Esophagus muscularis mucosa (tissue), 4 donors: ENCODE measurements at regions not wholly inside any gene's neighbourhood (a gene's known extent, or its start where the extent isn't known, plus 50 kb on each side); places are given as distances from the start of the nearest gene placed in this dataset.
"Not testable (repeated sequence)": the region's sequence is repeated elsewhere in the genome, so short reads cannot be mapped to it uniquely, and the experiment has no call there.

Experiments used
- DNase-seq: peaks from one replicate; pipeline ENCODE4 v3.0.0-alpha.2; 2017; ENCODE audit errors: extremely low spot score
- H3K27ac ChIP-seq, 4 donors: fragments of 200-600 bp; sonication (generic); replicated peaks in 1 of 4; 1 replicate in 3 of 4; 2 replicates in 1 of 4; pipeline ENCODE4 v1.5.1; 2016 to 2019; ENCODE audit warnings: mild to moderate bottlenecking in 1 of 4
- H3K27me3 ChIP-seq, 4 donors: fragments of 200-600 bp; sonication (generic); one replicate each; pipeline versions ENCODE4 v1.5.1 to v1.6.0; 2016 to 2019
- H3K36me3 ChIP-seq, 4 donors: fragments of 200-600 bp; sonication (generic); one replicate each; pipeline ENCODE4 v1.5.1; 2016 to 2019
- H3K4me1 ChIP-seq, 4 donors: fragments of 200-600 bp; sonication (generic); one replicate each; pipeline ENCODE4 v1.5.1; 2016 to 2019
- H3K4me3 ChIP-seq, 4 donors: fragments of 200-600 bp; sonication (generic); 1 replicate in 2 of 4; 2 replicates in 2 of 4; pipeline ENCODE4 v1.5.1; 2016 to 2019; ENCODE audit warnings: mild to moderate bottlenecking in 4 of 4, moderate library complexity in 1 of 4
- H3K9me3 ChIP-seq, 4 donors: fragments of 200-600 bp; sonication (generic); 1 replicate in 3 of 4; 2 replicates in 1 of 4; pipeline ENCODE4 v1.5.1; 2016 to 2019
- EP300 ChIP-seq: sonication (generic); formaldehyde crosslinking; IDR thresholded peaks from one replicate; pipeline ENCODE4 v1.6.1; 2017; ENCODE audit warnings: antibody characterized with exemption
- POLR2A ChIP-seq: fragments of 450-650 bp; IDR thresholded peaks from one replicate; pipeline ENCODE4 v1.6.1; 2017; ENCODE audit warnings: antibody characterized with exemption, moderate library complexity, mild to moderate bottlenecking, low read depth
- POLR2AphosphoS5 ChIP-seq, 2 donors: sonication (generic); formaldehyde crosslinking; IDR thresholded peaks; one replicate each; pipeline ENCODE4 v1.6.1; 2017; ENCODE audit warnings: antibody characterized with exemption in 2 of 2
- WGBS: methylation state at CpG from one replicate; pipeline ENCODE4 v1.1.5; 2018; 5-methylcytosine and 5-hydroxymethylcytosine counted together
- intact Hi-C: fragments of 100-400 bp; cut with DNase I; formaldehyde crosslinking; loops from one replicate; pipeline ENCODE4 v1.15.1; 2023
- TF ChIP-seq, protein P1 (sequence below), 3 experiments: fragments of 200-600 bp in 2 of 3; fragments of 450-650 bp in 1 of 3; sonication (generic) in 2 of 3; IDR thresholded peaks; one replicate each; pipeline ENCODE4 v1.5.1; 2017 to 2019; ENCODE audit warnings: antibody characterized with exemption in 3 of 3, mild to moderate bottlenecking in 2 of 3, moderate library complexity in 1 of 3

DNA sequence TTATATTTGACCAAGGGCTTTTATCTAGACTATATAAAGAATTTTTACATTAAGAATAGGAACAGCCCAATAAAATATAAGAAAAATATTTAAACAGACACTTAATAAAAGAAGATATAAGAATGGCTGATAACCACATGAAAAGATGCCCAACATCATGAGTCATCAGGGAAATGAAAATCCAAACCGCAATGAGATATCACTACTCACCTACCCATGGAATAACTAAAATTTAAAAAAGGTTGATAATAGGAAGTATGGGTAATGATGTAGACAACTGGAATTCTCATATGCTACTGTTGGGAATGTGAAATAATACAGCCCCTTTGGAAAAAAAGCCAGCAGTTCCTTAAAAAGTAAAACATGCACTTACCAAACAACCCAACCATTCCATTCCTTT is 206.9 kb upstream of the PCSK5 start:
- no peaks in the 10 kb centered on the region for H3K27me3 ChIP-seq
- no peak for DNase-seq
- H3K4me1 ChIP-seq, result no peaks in the 10 kb centered on the region
- intact Hi-C loops, result no loop called here
- TF ChIP-seq POLR2A (no peak), EP300 (no peak), POLR2AphosphoS5 (IDR thresholded peaks at IDR 0.05) (no peak)
- TF ChIP-seq, protein P1, sequence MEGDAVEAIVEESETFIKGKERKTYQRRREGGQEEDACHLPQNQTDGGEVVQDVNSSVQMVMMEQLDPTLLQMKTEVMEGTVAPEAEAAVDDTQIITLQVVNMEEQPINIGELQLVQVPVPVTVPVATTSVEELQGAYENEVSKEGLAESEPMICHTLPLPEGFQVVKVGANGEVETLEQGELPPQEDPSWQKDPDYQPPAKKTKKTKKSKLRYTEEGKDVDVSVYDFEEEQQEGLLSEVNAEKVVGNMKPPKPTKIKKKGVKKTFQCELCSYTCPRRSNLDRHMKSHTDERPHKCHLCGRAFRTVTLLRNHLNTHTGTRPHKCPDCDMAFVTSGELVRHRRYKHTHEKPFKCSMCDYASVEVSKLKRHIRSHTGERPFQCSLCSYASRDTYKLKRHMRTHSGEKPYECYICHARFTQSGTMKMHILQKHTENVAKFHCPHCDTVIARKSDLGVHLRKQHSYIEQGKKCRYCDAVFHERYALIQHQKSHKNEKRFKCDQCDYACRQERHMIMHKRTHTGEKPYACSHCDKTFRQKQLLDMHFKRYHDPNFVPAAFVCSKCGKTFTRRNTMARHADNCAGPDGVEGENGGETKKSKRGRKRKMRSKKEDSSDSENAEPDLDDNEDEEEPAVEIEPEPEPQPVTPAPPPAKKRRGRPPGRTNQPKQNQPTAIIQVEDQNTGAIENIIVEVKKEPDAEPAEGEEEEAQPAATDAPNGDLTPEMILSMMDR (IDR thresholded peaks at IDR 0.05), result no peak
- H3K9me3 ChIP-seq, result no peaks in the 10 kb centered on the region
- WGBS, result 87% methylated on average over 1 of the region's 1 CpG
- no peaks in the 10 kb centered on the region for H3K36me3 ChIP-seq
- H3K4me3 ChIP-seq, result no peak overlapping the region
- H3K27ac ChIP-seq, result no peak overlapping the region

DNA sequence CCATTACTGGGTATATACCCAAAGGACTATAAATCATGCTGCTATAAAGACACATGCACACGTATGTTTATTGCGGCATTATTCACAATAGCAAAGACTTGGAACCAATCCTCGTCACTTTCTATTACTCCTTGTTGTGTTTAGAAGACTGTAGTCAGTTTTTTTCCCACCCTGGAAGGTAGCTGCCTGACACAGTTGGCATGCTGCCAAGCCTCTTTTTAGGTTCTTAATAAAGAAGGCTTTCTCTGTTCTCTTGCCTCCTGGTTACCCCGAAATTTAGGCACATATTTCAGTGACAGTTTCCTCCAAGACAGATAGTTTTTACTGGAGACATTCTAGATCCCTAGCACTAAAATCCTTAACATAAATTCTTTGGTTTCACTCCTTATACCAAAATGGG is 205.4 kb upstream of the PCSK5 start:
- intact Hi-C loops, result no loop called here
- TF ChIP-seq, protein P1 (IDR thresholded peaks at IDR 0.05), result no peak
- TF ChIP-seq POLR2A (no peak), POLR2AphosphoS5 (IDR thresholded peaks at IDR 0.05) (no peak), EP300 (no peak)
- Histone ChIP-seq H3K4me1 (no peaks in the 10 kb centered on the region), H3K27ac (no peak overlapping the region), H3K36me3 (no peaks in the 10 kb centered on the region), H3K9me3 (no peaks in the 10 kb centered on the region), H3K27me3 (no peaks in the 10 kb centered on the region), H3K4me3 (no peak overlapping the region)
- WGBS, result 69% methylated on average over 4 of the region's 4 CpGs
- no peak for DNase-seq

DNA sequence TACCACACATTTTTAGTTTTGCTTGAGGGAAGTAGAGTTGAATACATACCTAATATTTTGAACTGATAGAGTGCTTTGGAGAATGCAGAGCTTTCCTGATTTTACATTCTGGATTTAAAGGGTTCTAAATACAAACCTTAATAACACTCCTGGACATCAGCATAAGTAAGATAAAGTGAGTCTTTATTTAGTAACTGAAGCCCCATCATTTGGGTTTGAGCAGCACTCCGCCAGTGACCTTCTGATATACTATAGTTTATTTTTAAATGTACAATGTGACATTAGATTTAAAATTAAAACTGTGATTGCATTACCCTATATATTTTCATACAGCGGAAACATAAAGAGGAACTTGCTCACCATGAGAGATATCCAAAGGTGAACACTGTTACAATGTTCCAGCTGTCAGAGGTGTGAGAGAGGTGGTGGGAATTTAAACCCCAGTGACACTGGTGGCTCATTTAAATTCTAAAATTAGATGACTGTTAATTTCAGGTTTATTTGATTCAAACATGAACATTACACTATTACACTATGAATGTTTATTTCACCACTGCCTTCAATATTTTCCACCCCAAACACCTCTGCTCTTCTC is 203.0 kb upstream of the PCSK5 start:
- TF ChIP-seq EP300 (no peak), POLR2AphosphoS5 (IDR thresholded peaks at IDR 0.05) (no peak), POLR2A (no peak)
- TF ChIP-seq, protein P1 (IDR thresholded peaks at IDR 0.05), result no peak
- DNase-seq, result no peak
- H3K27ac ChIP-seq, result no peak overlapping the region
- H3K4me3 ChIP-seq, result no peak overlapping the region
- WGBS, result 44% methylated on average over 2 of the region's 2 CpGs
- H3K9me3 ChIP-seq, result no peaks in the 10 kb centered on the region
- no peaks in the 10 kb centered on the region for H3K27me3 ChIP-seq
- H3K4me1 ChIP-seq, result no peaks in the 10 kb centered on the region
- H3K36me3 ChIP-seq, result no peaks in the 10 kb centered on the region
- intact Hi-C loops, result no loop called here

DNA sequence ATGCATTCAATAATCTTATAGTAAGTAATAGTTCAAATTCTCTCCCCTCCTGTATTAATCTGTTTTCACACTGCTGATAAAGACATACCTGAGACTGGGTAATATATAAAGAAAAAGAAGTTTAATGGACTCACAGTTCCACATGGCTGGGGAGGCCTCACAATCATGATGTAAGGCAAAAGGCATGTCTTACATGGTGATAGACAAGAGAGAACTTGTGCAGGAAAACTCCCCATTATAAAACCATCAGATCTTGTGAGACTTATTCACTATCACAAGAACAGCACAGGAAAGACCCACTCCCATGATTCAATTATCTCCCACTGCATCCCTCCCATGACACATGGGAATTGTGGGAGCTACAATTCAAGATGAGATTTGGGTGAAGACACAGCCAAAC is 199.9 kb upstream of the PCSK5 start:
- H3K9me3 ChIP-seq, H3K4me1 ChIP-seq, DNase-seq, intact Hi-C loops, H3K36me3 ChIP-seq, H3K27me3 ChIP-seq, H3K4me3 ChIP-seq, H3K27ac ChIP-seq: not testable (repeated sequence)

DNA sequence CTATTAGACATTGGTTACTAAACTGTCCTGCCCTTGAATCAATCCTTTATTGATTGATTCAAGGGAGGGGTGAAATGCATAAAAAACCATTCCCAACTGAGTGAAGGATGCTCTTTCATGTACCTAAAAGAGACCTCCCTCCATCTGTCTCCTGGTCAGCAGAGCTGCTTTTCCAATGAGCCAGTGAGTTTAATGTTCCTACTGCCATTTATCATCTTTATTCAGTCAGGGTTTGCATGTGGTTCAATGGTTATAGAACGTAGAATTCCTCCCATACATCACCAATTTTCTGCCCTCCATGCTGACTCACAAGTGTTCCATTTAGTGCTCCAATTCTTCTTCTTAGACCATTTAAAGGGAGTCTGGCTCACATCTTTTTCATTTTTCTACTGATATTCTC is 199.1 kb upstream of the PCSK5 start:
- DNase-seq, result no peak
- H3K9me3 ChIP-seq, result no peaks in the 10 kb centered on the region
- TF ChIP-seq EP300 (no peak), POLR2AphosphoS5 (IDR thresholded peaks at IDR 0.05) (no peak), POLR2A (no peak)
- TF ChIP-seq, protein P1 (IDR thresholded peaks at IDR 0.05), result no peak
- no peaks in the 10 kb centered on the region for H3K4me1 ChIP-seq
- no peak overlapping the region for H3K27ac ChIP-seq
- no peaks in the 10 kb centered on the region for H3K27me3 ChIP-seq
- no peak overlapping the region for H3K4me3 ChIP-seq
- no peaks in the 10 kb centered on the region for H3K36me3 ChIP-seq
- 88% methylated on average over 1 of the region's 1 CpG for WGBS
- intact Hi-C loops, result no loop called here
